Activated gamma-delta T cell treated with anti-CD3 and anti-CD28 coated beads, Interleukin-2, amount 50 U/mL, for 16 hours (primary cell): ENCODE measurements at regions not wholly inside any gene's neighbourhood (a gene's known extent, or its start where the extent isn't known, plus 50 kb on each side); places are given as distances from the start of the nearest gene placed in this dataset.
"Not testable (repeated sequence)": the region's sequence is repeated elsewhere in the genome, so short reads cannot be mapped to it uniquely, and the experiment has no call there.

Source experiments
- DNase-seq: peaks from one replicate; pipeline ENCODE4 v3.0.0-alpha.2; 2020; ENCODE audit warnings: low read depth

- not testable (repeated sequence) for DNase-seq
Measured at GRCh38 chr2:111316881-111317549, 196.3 kb downstream of the BCL2L11 start.

GRCh38 chr2:111319552-111319951, 198.8 kb downstream of the BCL2L11 start:
- DNase-seq, result not testable (repeated sequence)

- not testable (repeated sequence) for DNase-seq
Measured at GRCh38 chr2:111320264-111320663, 199.6 kb downstream of the BCL2L11 start.

GRCh38 chr2:111320965-111321364, 200.3 kb downstream of the BCL2L11 start:
- DNase-seq, result not testable (repeated sequence)

DNA sequence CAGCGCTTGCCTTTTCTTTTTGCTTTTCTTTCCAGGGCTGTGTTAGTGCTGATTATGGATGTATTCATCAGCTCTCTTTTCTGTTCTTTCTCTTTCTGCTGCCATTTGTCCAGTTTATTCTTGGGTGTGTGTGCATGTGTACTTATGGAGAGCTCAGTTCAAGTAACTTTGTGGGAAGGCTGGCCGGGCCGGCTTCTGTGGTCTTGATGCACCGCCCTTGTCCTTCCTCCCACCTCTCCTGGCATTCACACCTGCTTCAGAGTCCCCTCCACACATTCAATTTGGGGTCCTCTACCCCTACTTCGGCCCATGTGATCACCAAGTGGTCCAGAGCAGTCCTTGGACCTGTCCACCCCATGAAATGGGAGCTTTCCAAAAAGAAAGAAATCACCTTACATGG, 202.7 kb downstream of the BCL2L11 start:
- not testable (repeated sequence) for DNase-seq

DNA sequence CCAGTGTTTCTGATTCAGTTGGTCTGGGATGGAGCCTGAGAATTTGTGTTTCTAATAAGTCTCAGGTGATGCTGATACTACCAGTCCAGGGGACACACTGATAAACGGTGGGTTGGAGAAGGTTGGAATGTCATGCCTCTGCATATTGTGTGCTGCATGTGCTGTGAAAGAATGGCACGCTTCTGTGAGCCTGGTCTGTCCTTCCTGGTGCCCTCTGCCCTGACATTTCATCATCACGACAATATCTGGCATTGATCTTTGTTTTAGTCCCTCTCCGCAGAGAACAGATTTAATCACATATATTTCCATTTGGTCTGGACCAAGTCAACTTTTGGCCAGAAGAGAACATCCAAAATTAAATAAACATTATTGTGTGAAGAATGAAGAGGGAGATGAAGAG, 207.0 kb downstream of the BCL2L11 start:
- DNase-seq, result not testable (repeated sequence)

DNA sequence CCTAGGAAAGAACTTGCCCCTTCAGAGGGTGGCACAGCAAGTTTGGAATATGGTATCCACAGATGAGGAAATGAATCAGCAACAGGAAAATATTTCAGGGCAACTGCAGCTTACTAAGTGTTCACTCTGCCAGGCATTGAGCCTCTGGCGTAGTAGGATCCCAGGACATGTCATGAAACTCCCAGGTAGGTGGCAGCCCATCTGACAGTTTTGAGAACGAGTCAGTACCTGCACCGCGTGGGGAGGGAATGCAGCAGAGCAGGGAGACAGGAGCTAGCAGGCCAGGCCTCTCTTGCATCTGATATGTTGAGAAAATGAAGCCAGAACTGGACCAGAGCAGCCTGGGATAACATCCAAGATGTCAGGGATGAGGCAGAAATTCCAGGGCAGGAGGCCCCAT, 208.6 kb downstream of the BCL2L11 start:
- DNase-seq, result not testable (repeated sequence)

- not testable (repeated sequence) for DNase-seq
Measured at GRCh38 chr2:111331099-111331724, 210.5 kb downstream of the BCL2L11 start.

- DNase-seq, result not testable (repeated sequence)
Measured at GRCh38 chr2:111335220-111335907, 214.7 kb downstream of the BCL2L11 start.

DNA sequence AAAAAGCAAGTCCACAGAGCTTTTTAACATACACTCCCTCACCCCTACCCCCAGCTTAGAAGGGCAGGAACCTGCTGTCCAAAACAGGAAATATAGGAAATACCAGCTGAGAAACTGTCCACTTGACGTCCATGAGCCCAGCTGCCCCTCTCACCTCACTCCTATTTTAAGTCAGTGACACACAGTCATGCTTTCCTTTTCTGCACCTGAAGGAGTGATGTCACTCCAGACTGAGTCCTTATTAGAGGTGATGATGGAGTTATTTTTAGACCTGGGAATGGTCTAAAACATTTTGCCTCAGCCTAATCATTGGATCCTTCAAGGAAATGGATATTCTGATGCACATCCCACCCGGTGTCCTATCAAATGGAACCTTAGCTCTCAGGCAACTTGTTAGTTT, 217.8 kb downstream of the BCL2L11 start:
- DNase-seq, result not testable (repeated sequence)

- DNase-seq, result not testable (repeated sequence)
Measured at GRCh38 chr2:111339476-111339875, 218.8 kb downstream of the BCL2L11 start.

DNA sequence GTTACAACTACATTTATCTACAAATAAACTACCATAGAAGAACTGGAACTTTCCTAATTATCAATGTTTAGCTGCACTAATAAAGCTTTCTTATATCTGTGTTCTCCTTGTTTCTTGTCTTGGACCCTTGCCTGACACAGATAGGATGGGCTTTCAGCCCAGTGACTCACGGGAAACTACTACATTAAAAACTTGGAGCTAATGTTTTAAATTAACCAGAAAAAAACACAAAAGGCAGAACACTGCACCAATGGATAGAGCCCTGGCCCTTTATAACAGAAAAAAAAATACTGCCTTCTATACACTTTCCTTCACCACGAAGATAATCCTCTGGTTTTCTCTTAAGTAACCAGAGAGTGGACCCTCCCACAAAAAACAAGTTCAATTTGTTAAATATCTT, 223.9 kb downstream of the BCL2L11 start:
- not testable (repeated sequence) for DNase-seq

DNA sequence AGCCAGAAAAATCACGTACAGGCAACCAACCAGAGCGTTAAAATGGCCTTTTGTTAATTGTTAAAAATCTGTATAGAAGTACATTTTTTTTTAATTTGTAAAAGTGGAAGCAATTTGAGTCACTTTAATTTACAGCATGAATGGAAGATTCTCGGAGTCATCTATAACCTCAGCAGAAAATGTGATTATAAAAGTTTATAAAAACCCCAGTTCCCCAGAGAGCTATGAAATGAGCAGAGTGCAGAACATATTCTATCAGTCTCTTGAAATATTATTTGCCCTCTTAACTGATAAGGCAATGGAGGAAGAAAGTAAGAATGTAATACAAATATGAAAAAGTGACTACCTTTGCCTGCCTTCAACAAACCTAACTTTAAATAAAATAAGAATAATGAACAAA, 224.7 kb downstream of the BCL2L11 start:
- not testable (repeated sequence) for DNase-seq

GRCh38 chr2:111346018-111346930, 225.6 kb downstream of the BCL2L11 start:
- DNase-seq, result not testable (repeated sequence)

DNA sequence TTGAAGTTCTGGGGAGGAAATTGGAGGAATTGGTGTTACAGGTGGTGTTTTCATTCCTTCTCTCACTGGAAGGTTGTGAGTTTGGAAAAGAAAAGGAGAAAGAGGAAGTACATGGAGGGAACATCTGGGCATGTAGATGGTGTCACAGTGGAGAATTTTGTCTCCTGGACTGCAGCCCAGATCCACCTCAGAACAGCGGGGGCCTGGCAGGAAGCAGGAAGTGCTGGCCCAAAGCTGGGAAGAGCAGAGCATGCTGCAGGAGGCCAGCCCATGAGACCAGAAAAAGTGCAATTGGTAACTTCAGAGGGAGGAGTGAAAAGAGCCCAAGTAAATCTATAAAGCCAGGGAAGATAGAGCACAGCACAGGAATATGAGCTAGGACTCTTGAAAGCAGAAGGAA, 227.0 kb downstream of the BCL2L11 start:
- DNase-seq, result not testable (repeated sequence)

- DNase-seq, result not testable (repeated sequence)
Measured at GRCh38 chr2:111348316-111348715, 227.6 kb downstream of the BCL2L11 start.

- not testable (repeated sequence) for DNase-seq
Measured at GRCh38 chr2:111355022-111355817, 234.5 kb downstream of the BCL2L11 start.

GRCh38 chr2:111355823-111356511, 235.3 kb downstream of the BCL2L11 start:
- not testable (repeated sequence) for DNase-seq

GRCh38 chr2:111356512-111357031, 235.9 kb downstream of the BCL2L11 start:
- DNase-seq, result not testable (repeated sequence)

DNA sequence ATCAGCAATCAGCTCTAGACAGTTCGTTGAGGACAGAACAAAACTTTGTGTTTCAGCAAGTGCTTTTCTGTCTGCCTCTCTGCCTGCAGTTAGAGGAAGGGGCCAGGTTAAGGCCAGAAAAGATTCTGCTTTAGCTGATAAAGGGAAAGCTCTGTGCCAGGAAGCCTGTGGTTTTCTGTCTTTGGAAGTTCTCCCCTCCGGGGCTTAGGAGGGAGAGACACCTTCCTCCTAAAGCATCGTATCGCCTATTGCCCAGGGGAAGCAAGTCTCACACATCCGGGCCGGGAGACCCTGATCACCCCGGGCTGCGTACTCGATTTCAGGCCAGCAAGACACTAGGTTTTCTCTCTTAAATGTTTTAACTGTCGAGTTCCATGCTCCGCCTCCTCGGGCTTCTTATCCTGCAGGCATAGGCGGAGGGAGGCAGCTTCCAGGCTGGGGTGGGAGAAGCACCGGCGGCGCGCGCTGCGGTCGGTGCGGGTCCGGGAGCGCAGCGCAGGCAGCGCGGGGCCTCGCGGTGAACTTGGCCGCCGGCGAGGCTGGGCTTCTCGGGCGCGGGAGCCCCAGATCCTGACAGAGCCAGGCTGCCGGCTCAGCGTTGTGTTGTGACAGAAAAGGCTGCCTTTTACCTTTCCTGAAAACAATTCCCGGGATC, 245.4 kb downstream of the BCL2L11 start:
- not testable (repeated sequence) for DNase-seq
